NCI-H1417 treated with DMSO at 0.1 percent for 48 hours (cell line): ENCODE measurements at regions not wholly inside any gene's neighbourhood (a gene's known extent, or its start where the extent isn't known, plus 50 kb on each side); places are given as distances from the start of the nearest gene placed in this dataset.
"Not testable (repeated sequence)": the region's sequence is repeated elsewhere in the genome, so short reads cannot be mapped to it uniquely, and the experiment has no call there.

ENCODE experiments used
- DNase-seq: peaks from one replicate; lab custom pipeline; 2025; lab: John Stamatoyannopoulos, UW

- no peak for DNase-seq
Observed at GRCh38 chrX:4550018-4550417, 836.6 kb upstream of the PRKX start.

- no peak for DNase-seq
Observed at GRCh38 chrX:4547213-4547836, 833.9 kb upstream of the PRKX start.

GRCh38 chrX:4546178-4546577 is 832.7 kb upstream of the PRKX start:
- DNase-seq: not testable (repeated sequence)

GRCh38 chrX:4528247-4528646 is 814.8 kb upstream of the PRKX start:
- DNase-seq: no peak

- no peak for DNase-seq
Observed at GRCh38 chrX:4485912-4486311, 772.5 kb upstream of the PRKX start.

GRCh38 chrX:4484266-4484665 is 770.8 kb upstream of the PRKX start:
- DNase-seq: no peak

- DNase-seq: no peak
Observed at GRCh38 chrX:4451591-4451990, 738.1 kb upstream of the PRKX start.

- DNase-seq: no peak
Observed at GRCh38 chrX:4450177-4450576, 736.7 kb upstream of the PRKX start.

- DNase-seq: no peak
Observed at GRCh38 chrX:4435905-4436304, 722.5 kb upstream of the PRKX start.

- no peak for DNase-seq
Observed at GRCh38 chrX:4397471-4397870, 684.0 kb upstream of the PRKX start.

GRCh38 chrX:4382273-4382672 is 668.8 kb upstream of the PRKX start:
- DNase-seq: no peak

- no peak for DNase-seq
Observed at GRCh38 chrX:4380710-4381109, 667.3 kb upstream of the PRKX start.

GRCh38 chrX:4379071-4379470 is 665.6 kb upstream of the PRKX start:
- no peak for DNase-seq

- no peak for DNase-seq
Observed at GRCh38 chrX:4373791-4374190, 660.3 kb upstream of the PRKX start.

GRCh38 chrX:4358577-4358976 is 645.1 kb upstream of the PRKX start:
- no peak for DNase-seq

GRCh38 chrX:4322916-4323315 is 609.5 kb upstream of the PRKX start:
- DNase-seq: no peak

- no peak for DNase-seq
Observed at GRCh38 chrX:4320436-4320947, 607.0 kb upstream of the PRKX start.

- DNase-seq: no peak
Observed at GRCh38 chrX:4315891-4316290, 602.4 kb upstream of the PRKX start.

GRCh38 chrX:4314586-4314985 is 601.1 kb upstream of the PRKX start:
- no peak for DNase-seq

GRCh38 chrX:4277122-4277521 is 563.7 kb upstream of the PRKX start:
- DNase-seq: no peak

- no peak for DNase-seq
Observed at GRCh38 chrX:4268676-4269075, 555.2 kb upstream of the PRKX start.

GRCh38 chrX:4265036-4265435 is 551.6 kb upstream of the PRKX start:
- DNase-seq: no peak

GRCh38 chrX:4263030-4263803 is 549.8 kb upstream of the PRKX start:
- DNase-seq: no peak

- DNase-seq: no peak
Observed at GRCh38 chrX:4253092-4253491, 539.6 kb upstream of the PRKX start.
